Astrocyte of the spinal cord (primary cell): ENCODE measurements at regions not wholly inside any gene's neighbourhood (a gene's known extent, or its start where the extent isn't known, plus 50 kb on each side); places are given as distances from the start of the nearest gene placed in this dataset.

Experiments used
- DNase-seq: peaks from one replicate; pipeline ENCODE4 v3.0.0; 2011; ENCODE audit warnings: low read depth, low spot score
- H3K4me3 ChIP-seq: 2 replicates; pipeline ENCODE4 v1.5.1; 2011; ENCODE audit warnings: low read depth, mild to moderate bottlenecking, low read length, moderate library complexity
- CTCF ChIP-seq: IDR thresholded peaks from 2 replicates; pipeline ENCODE4 v1.5.1; 2012; ENCODE audit warnings: low read depth, mild to moderate bottlenecking, low read length, inconsistent platforms
- in situ Hi-C: cut with HindIII; loops from 2 replicates; pipeline ENCODE4 v1.10.0; 2017; ENCODE audit warnings: low sequenced_read_pairs

GRCh38 chr2:176709149-176709951 lies 440.1 kb downstream of the MTX2 start:
- in situ Hi-C loops, result no loop called here
- peak; percentile 37 for DNase-seq
- no peak for TF ChIP-seq CTCF
- no peak overlapping the region for H3K4me3 ChIP-seq

GRCh38 chr2:176709991-176710390 lies 440.7 kb downstream of the MTX2 start:
- in situ Hi-C loops, result no loop called here
- DNase-seq, result no peak
- H3K4me3 ChIP-seq, result no peak overlapping the region
- no peak for TF ChIP-seq CTCF

GRCh38 chr2:176710657-176711186 lies 441.5 kb downstream of the MTX2 start:
- no peak overlapping the region for H3K4me3 ChIP-seq
- in situ Hi-C loops, result no loop called here
- no peak for TF ChIP-seq CTCF
- peak; percentile 4 for DNase-seq

- H3K4me3 ChIP-seq, result no peak overlapping the region
These were observed 456.8 kb downstream of the MTX2 start for GRCh38 chr2:176725873-176726645.

GRCh38 chr2:176727696-176728095 lies 458.5 kb downstream of the MTX2 start:
- DNase-seq, result no peak
- H3K4me3 ChIP-seq, result no peak overlapping the region
- in situ Hi-C loops, result no loop called here
- TF ChIP-seq CTCF, result no peak

More at GRCh38 chr2:176725873-176726645, 456.8 kb downstream of the MTX2 start:
- in situ Hi-C loops, result no loop called here
- no peak for DNase-seq
- no peak for TF ChIP-seq CTCF

GRCh38 chr2:176729706-176730569 lies 460.7 kb downstream of the MTX2 start:
- TF ChIP-seq CTCF, result no peak
- in situ Hi-C loops, result no loop called here
- DNase-seq, result peak; percentile 81
- no peak overlapping the region for H3K4me3 ChIP-seq
